Thyroid gland (tissue), 4 donors: ENCODE measurements at regions not wholly inside any gene's neighbourhood (a gene's known extent, or its start where the extent isn't known, plus 50 kb on each side); places are given as distances from the start of the nearest gene placed in this dataset.

Experiments
- POLR2A ChIP-seq, 2 donors: fragments of 450-650 bp; IDR thresholded peaks; one replicate each; pipeline ENCODE4 v1.6.1; 2017; ENCODE audit warnings: antibody characterized with exemption in 2 of 2, mild to moderate bottlenecking in 2 of 2, moderate library complexity in 1 of 2
- TF ChIP-seq, protein P1 (sequence below), 6 experiments: fragments of 200-600 bp in 3 of 6; fragments of 450-650 bp in 3 of 6; sonication (generic) in 3 of 6; IDR thresholded peaks; one replicate each; pipeline ENCODE4 v1.5.1; 2016 to 2019; ENCODE audit warnings: antibody characterized with exemption in 6 of 6, mild to moderate bottlenecking in 2 of 6, inconsistent platforms in 1 of 6, moderate library complexity in 1 of 6

DNA sequence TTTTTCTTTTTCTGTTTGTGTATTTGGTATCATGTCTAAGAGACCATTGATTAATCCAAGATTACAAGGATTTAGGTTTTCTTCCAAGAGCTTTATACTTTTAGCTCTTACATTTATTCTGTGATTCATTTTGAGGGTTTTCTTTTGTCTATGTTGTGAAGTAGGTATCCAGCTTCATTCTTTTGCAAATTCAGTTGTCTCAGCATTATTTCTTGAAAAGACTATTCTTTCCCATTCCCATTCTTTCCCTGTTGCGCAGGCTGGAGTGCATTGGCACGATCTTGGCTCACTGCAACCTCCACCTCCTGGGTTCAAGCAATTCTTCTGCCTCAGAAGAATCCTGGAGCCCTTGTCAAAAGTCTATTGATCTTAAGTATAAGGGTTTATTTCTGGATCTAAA is 164.9 kb downstream of the NAA11 start:
- TF ChIP-seq, protein P1, sequence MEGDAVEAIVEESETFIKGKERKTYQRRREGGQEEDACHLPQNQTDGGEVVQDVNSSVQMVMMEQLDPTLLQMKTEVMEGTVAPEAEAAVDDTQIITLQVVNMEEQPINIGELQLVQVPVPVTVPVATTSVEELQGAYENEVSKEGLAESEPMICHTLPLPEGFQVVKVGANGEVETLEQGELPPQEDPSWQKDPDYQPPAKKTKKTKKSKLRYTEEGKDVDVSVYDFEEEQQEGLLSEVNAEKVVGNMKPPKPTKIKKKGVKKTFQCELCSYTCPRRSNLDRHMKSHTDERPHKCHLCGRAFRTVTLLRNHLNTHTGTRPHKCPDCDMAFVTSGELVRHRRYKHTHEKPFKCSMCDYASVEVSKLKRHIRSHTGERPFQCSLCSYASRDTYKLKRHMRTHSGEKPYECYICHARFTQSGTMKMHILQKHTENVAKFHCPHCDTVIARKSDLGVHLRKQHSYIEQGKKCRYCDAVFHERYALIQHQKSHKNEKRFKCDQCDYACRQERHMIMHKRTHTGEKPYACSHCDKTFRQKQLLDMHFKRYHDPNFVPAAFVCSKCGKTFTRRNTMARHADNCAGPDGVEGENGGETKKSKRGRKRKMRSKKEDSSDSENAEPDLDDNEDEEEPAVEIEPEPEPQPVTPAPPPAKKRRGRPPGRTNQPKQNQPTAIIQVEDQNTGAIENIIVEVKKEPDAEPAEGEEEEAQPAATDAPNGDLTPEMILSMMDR (IDR thresholded peaks at IDR 0.05) = no peak
- no peak for TF ChIP-seq POLR2A (IDR thresholded peaks at IDR 0.05)
